ENCODE measurements at regions not wholly inside any gene's neighbourhood (a gene's known extent, or its start where the extent isn't known, plus 50 kb on each side); places are given as distances from the start of the nearest gene placed in this dataset.

- TF ChIP-seq, protein P1, sequence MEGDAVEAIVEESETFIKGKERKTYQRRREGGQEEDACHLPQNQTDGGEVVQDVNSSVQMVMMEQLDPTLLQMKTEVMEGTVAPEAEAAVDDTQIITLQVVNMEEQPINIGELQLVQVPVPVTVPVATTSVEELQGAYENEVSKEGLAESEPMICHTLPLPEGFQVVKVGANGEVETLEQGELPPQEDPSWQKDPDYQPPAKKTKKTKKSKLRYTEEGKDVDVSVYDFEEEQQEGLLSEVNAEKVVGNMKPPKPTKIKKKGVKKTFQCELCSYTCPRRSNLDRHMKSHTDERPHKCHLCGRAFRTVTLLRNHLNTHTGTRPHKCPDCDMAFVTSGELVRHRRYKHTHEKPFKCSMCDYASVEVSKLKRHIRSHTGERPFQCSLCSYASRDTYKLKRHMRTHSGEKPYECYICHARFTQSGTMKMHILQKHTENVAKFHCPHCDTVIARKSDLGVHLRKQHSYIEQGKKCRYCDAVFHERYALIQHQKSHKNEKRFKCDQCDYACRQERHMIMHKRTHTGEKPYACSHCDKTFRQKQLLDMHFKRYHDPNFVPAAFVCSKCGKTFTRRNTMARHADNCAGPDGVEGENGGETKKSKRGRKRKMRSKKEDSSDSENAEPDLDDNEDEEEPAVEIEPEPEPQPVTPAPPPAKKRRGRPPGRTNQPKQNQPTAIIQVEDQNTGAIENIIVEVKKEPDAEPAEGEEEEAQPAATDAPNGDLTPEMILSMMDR (IDR thresholded peaks at IDR 0.05; ENCODE audit: insufficient read depth, low read length, severe bottlenecking), result no peak
- FAIRE-seq (no peak), DNase-seq (ENCODE audit: low read depth) (peak; percentile 40)
- Histone ChIP-seq H3K27me3 (ENCODE audit: control insufficient read depth, insufficient read depth, low read length) (no peaks in the 10 kb centered on the region), H3K36me3 (ENCODE audit: control insufficient read depth, insufficient read depth, low read length) (no peaks in the 10 kb centered on the region), H3K4me3 (ENCODE audit: low read depth, low read length) (no peak overlapping the region)
These were observed 552.3 kb upstream of the ARGLU1 start for GRCh38 chr13:107119989-107120881.

GRCh38 chr13:107118506-107118905, 550.6 kb upstream of the ARGLU1 start:
- TF ChIP-seq, protein P1 (IDR thresholded peaks at IDR 0.05; ENCODE audit: insufficient read depth, low read length, severe bottlenecking), result no peak
- no peaks in the 10 kb centered on the region for H3K27me3 ChIP-seq (ENCODE audit: control insufficient read depth, insufficient read depth, low read length)
- no peak for FAIRE-seq

GRCh38 chr13:107117327-107118012, 549.5 kb upstream of the ARGLU1 start:
- H3K4me3 ChIP-seq (ENCODE audit: low read depth, low read length), result no peak overlapping the region
- no peaks in the 10 kb centered on the region for H3K27me3 ChIP-seq (ENCODE audit: control insufficient read depth, insufficient read depth, low read length)
- TF ChIP-seq, protein P1 (IDR thresholded peaks at IDR 0.05; ENCODE audit: insufficient read depth, low read length, severe bottlenecking), result no peak
- no peak for DNase-seq (ENCODE audit: low read depth)
- FAIRE-seq, result peak; percentile 32
- H3K36me3 ChIP-seq (ENCODE audit: control insufficient read depth, insufficient read depth, low read length), result no peaks in the 10 kb centered on the region

More at GRCh38 chr13:107118506-107118905, 550.6 kb upstream of the ARGLU1 start:
- no peak for DNase-seq (ENCODE audit: low read depth)
- no peak overlapping the region for H3K4me3 ChIP-seq (ENCODE audit: low read depth, low read length)
- no peaks in the 10 kb centered on the region for H3K36me3 ChIP-seq (ENCODE audit: control insufficient read depth, insufficient read depth, low read length)

DNA sequence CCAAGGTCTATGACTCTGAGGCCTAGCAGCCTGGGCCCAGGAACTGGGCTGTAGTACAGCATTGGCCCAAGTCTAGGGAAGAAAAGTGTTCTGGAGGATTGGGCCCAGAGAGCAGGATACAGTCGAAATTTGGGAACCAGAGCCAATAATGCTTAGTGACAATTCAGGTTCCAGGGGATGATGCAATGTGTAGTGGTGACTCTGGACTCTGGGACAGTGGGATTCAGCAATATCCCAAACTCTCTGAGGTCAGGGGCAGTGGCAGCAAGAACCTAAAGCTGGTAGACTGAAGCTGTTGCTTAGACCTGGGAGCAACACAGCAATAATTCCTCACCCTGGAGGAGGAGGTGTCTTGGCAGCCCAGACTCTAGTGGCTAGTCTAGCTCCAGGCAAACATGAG, 545.5 kb upstream of the ARGLU1 start:
- TF ChIP-seq, protein P1 (IDR thresholded peaks at IDR 0.05; ENCODE audit: insufficient read depth, low read length, severe bottlenecking), result no peak
- H3K4me3 ChIP-seq (ENCODE audit: low read depth, low read length), result no peak overlapping the region
- no peaks in the 10 kb centered on the region for H3K36me3 ChIP-seq (ENCODE audit: control insufficient read depth, insufficient read depth, low read length)
- DNase-seq (ENCODE audit: low read depth) (no peak), FAIRE-seq (no peak)
- H3K27me3 ChIP-seq (ENCODE audit: control insufficient read depth, insufficient read depth, low read length), result no peaks in the 10 kb centered on the region

DNA sequence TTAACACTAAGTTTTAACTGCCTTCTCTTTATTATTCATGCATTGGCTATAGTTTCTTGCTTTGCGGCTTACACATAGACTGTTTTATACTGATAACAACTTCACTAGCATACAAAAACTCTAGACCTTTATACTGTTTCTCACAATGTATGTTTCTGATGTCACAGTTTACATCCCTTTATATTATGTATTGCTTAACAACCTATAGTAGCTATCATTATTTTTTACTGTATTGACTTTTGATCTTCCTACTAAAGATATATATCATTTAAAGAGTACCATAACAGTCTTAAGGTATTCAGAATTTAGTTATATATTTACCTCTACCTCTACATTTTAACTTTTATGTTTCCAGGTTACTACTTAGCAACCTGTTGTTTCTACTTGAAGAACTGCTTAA, 543.3 kb upstream of the ARGLU1 start:
- Histone ChIP-seq H3K4me3 (ENCODE audit: low read depth, low read length) (no peak overlapping the region), H3K27me3 (ENCODE audit: control insufficient read depth, insufficient read depth, low read length) (no peaks in the 10 kb centered on the region), H3K36me3 (ENCODE audit: control insufficient read depth, insufficient read depth, low read length) (no peaks in the 10 kb centered on the region)
- FAIRE-seq, result no peak
- TF ChIP-seq, protein P1 (IDR thresholded peaks at IDR 0.05; ENCODE audit: insufficient read depth, low read length, severe bottlenecking), result no peak
- no peak for DNase-seq (ENCODE audit: low read depth)

Measured in bronchial epithelial cell (primary cell).